ENCODE measurements at regions not wholly inside any gene's neighbourhood (a gene's known extent, or its start where the extent isn't known, plus 50 kb on each side); places are given as distances from the start of the nearest gene placed in this dataset.

DNA sequence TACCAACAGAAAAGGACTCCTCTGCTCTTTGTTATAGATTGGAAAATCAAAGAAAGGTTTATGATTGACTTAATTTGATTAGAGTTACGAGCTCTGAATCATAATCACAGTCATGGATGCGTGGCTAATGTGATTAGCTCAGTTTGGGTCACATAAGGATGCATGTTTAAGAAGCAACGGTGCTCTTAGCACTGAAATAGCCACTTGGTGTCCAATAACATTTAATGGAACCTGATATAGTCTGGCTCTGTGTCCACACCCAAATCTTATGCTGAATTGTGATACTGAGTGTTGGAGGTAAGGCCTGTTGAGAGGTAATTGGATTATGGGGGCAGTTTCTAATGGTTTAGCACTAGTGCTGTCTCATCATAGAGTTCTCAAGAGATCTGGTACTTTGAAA lies 501.6 kb downstream of the SLC6A15 start:
- TF ChIP-seq, protein P1, sequence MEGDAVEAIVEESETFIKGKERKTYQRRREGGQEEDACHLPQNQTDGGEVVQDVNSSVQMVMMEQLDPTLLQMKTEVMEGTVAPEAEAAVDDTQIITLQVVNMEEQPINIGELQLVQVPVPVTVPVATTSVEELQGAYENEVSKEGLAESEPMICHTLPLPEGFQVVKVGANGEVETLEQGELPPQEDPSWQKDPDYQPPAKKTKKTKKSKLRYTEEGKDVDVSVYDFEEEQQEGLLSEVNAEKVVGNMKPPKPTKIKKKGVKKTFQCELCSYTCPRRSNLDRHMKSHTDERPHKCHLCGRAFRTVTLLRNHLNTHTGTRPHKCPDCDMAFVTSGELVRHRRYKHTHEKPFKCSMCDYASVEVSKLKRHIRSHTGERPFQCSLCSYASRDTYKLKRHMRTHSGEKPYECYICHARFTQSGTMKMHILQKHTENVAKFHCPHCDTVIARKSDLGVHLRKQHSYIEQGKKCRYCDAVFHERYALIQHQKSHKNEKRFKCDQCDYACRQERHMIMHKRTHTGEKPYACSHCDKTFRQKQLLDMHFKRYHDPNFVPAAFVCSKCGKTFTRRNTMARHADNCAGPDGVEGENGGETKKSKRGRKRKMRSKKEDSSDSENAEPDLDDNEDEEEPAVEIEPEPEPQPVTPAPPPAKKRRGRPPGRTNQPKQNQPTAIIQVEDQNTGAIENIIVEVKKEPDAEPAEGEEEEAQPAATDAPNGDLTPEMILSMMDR (IDR thresholded peaks at IDR 0.05): no peak
- TF ChIP-seq POLR2A (IDR thresholded peaks at IDR 0.05): no peak
